Fibroblast of mammary gland (primary cell): ENCODE measurements at regions not wholly inside any gene's neighbourhood (a gene's known extent, or its start where the extent isn't known, plus 50 kb on each side); places are given as distances from the start of the nearest gene placed in this dataset.

Source experiments
- DNase-seq: peaks from one replicate; pipeline ENCODE4 v3.0.0-alpha.2; 2010; ENCODE audit warnings: low read depth
- H3K4me3 ChIP-seq: 2 replicates; pipeline ENCODE4 v1.5.1; 2011; ENCODE audit warnings: low read depth, mild to moderate bottlenecking, low read length, moderate library complexity; ENCODE audit not compliant: control insufficient read depth
- TF ChIP-seq, protein P1 (sequence below): conservative IDR thresholded peaks from 2 replicates; pipeline ENCODE4 v1.5.1; 2011; ENCODE audit warnings: low read depth, low read length, inconsistent platforms; ENCODE audit not compliant: control insufficient read depth, insufficient read depth

DNA sequence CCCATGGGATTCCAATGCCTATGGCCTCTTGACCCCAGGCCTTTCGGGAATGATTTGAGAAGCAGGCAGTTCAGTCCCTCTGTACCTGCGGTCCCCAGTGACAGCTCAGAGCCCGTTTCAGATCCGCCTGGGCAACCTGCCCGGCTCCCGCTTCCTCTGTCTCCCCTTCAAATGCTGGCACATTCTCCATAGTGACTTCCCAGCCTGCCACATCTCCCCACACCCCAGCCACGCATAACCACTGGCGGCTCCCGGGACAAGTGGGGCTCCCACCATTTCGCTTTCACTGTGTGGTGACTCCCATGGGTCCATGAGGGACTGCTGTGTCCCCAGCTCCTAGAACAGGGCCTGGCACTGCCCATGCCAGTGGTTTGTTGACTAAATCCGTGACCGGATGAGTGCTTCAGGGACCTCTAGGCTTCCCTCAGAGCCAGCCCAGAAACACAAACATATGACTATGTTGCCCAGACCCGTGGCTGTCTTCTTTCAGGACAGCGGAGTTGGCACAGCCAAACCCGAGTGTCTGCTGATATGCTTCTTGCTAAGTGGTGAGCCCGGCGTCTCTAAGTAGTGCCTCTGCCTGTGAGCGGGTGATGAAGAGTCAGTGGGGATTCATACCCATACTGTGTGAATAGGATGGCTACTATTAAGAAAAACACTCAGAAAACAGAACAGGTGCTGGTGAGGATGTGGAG is 91.2 kb downstream of the GLI2 start:
- TF ChIP-seq, protein P1, sequence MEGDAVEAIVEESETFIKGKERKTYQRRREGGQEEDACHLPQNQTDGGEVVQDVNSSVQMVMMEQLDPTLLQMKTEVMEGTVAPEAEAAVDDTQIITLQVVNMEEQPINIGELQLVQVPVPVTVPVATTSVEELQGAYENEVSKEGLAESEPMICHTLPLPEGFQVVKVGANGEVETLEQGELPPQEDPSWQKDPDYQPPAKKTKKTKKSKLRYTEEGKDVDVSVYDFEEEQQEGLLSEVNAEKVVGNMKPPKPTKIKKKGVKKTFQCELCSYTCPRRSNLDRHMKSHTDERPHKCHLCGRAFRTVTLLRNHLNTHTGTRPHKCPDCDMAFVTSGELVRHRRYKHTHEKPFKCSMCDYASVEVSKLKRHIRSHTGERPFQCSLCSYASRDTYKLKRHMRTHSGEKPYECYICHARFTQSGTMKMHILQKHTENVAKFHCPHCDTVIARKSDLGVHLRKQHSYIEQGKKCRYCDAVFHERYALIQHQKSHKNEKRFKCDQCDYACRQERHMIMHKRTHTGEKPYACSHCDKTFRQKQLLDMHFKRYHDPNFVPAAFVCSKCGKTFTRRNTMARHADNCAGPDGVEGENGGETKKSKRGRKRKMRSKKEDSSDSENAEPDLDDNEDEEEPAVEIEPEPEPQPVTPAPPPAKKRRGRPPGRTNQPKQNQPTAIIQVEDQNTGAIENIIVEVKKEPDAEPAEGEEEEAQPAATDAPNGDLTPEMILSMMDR, result no peak
- H3K4me3 ChIP-seq, result no peak overlapping the region
- DNase-seq, result no peak

- DNase-seq, result no peak
- TF ChIP-seq, protein P1, result no peak
- H3K4me3 ChIP-seq, result no peak overlapping the region
Observed at GRCh38 chr2:120828066-120828465, 92.4 kb downstream of the GLI2 start.

DNA sequence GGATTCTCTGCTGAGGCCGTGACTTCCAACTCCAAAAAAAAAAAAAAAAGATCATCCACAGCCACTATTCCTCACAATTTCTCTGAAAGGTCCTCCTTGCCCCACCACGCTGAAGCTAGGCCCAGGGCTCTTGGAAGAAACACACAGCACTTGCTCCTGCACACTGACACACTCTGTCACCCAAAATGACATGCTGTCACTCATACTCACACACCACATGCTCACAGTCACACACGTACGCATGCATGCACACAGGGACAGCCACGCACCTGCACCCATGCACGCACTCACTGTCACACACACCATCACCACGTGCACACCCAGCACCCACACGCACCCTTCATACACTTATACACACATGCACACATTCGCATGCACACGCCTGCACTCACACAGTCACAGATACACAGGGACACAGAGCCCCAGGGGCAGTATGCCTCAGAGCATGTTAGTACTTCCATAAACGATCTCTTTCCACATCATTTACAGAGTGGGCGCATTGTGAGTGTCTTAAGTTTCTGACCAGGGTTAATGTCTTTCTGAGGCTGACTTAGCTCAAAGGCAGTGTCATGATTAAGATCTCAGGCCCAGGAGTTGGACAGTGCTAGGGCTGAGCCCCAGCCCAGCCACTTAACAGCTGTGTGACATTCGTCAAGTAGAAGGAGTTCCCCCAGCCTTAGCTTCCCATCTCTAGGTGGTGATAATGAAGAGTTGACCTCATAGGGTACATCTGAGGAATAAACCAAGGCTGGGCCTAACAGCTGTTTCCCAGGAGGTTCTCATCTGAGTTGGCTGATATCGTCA is 93.4 kb downstream of the GLI2 start:
- TF ChIP-seq, protein P1, result no peak
- DNase-seq, result no peak

DNA sequence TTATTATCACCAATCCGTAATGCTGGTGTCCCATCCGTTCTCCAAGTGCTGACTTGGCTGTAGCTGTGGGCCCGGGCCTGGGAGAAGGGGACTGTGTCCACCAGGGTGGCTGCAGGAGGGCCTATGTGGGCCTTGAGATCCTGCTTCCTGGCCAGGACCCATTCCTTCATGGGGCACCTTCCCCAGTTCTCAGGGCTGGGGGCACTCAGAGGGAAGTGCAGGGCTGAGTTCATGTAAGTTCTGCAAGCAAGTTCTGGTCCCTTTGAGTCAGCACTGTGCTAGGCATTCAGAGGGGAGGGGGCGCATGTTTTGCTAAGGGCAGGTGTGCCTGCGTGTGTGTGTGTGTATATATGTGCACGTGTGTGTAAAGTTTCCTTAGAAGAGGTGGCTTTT is 94.0 kb downstream of the GLI2 start:
- TF ChIP-seq, protein P1, result no peak
- no peak for DNase-seq
- H3K4me3 ChIP-seq, result no peak overlapping the region

More for the DNA sequence above, 93.4 kb downstream of the GLI2 start:
- no peak overlapping the region for H3K4me3 ChIP-seq

DNA sequence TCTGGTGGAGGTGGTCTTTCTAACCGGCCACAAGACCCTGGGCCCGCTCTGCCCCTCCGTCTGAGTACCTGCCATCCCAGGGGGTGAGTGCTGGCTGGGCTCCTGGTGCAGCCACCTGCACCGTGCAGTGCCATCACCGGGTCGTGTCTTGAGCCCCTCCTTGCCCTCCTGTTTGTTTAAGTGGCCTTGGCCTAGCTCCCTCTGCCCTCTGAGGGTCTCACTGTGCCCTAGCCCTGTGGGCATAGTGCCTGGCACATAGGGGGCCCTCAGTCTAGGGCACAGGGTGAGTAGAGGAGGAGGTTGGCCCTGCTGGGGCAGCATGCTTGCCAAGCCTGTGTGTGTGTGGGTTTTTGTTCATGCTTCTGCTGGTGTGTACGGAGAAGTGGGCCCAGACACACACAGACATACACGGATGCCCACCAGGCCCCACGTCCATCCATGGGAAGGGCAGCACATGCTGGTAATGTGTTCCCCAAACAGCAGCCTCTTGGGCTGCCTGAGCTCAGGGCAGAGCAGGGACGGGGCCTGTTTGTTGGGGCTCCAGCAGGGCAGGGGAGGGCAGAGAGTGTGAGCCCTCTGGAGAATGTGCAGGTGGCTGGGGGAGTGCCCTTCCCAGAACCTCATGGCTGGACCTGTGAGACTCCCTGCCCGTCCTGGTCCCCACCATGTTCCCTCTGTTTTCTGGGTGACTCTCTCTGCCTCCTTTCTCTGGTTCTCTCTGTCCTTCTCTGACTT is 94.6 kb downstream of the GLI2 start:
- no peak for DNase-seq
- no peak overlapping the region for H3K4me3 ChIP-seq
- TF ChIP-seq, protein P1, result no peak

- DNase-seq, result no peak
- no peak overlapping the region for H3K4me3 ChIP-seq
- TF ChIP-seq, protein P1, result no peak
Observed at GRCh38 chr2:120831086-120831485, 95.4 kb downstream of the GLI2 start.
